ENCODE measurements at regions not wholly inside any gene's neighbourhood (a gene's known extent, or its start where the extent isn't known, plus 50 kb on each side); places are given as distances from the start of the nearest gene placed in this dataset.

GRCh38 chr17:5788266-5788900 lies 204.1 kb upstream of the NLRP1 start:
- no peak for DNase-seq

GRCh38 chr17:5789528-5789927 lies 205.2 kb upstream of the NLRP1 start:
- no peak for DNase-seq

DNA sequence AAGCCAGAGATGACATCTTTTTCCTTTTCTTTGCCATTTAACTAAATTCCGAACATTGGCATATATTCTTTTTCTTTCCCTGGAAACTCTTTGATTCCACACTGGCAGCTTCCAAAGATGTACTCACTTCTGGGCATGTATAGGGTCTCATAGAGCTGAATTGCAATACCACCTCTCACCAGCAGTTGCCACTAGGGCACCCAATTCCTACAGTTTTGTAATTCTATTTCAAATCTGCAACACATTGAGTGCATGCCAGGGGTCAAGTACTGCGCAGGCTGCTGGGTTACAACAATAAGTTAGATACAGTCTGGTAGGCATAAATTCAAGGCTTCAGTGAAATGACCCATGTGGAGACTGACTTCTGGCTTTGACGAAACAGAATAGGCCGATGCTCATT lies 208.8 kb upstream of the NLRP1 start:
- no peak for DNase-seq

DNA sequence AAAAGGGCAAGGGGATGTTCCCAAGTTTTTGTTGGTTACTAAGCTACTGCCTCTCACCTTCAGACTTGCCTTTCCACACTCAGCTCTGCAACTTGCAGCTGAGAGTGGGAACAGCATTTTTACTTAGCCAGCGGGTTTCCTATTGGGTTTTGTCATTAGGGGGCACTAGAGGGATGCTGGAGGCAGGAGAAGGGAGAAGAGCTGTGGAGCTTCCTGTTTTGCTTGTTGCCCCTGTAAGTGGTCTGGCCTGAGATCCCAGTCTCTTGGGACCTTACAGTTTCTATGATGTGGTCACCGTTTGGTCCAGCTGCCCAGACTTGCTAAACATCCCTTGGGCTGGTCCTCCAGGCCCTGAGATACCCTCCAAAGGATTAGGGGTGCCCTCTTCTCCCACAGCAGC lies 209.6 kb upstream of the NLRP1 start:
- no peak for DNase-seq

DNA sequence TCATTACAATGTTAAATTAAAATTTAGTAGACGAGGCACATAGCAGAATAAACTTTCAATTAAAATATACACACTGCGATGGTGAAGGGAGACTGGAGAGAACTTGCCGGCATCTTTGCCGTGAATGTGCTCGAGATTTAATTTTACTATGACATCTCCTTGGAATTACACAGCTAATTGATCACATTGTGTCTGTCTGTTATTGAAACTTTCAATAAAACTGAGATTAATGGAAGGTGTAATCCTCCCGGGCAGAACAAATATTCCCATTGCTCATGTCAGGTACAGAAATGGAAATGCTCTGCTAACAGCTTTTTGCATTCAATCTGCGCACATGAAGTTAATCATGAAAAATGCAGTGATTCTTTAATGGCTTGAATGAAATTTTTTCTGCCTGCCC lies 210.1 kb upstream of the NLRP1 start:
- DNase-seq = no peak

- DNase-seq = no peak
These were observed 210.7 kb upstream of the NLRP1 start for GRCh38 chr17:5794881-5795506.

DNA sequence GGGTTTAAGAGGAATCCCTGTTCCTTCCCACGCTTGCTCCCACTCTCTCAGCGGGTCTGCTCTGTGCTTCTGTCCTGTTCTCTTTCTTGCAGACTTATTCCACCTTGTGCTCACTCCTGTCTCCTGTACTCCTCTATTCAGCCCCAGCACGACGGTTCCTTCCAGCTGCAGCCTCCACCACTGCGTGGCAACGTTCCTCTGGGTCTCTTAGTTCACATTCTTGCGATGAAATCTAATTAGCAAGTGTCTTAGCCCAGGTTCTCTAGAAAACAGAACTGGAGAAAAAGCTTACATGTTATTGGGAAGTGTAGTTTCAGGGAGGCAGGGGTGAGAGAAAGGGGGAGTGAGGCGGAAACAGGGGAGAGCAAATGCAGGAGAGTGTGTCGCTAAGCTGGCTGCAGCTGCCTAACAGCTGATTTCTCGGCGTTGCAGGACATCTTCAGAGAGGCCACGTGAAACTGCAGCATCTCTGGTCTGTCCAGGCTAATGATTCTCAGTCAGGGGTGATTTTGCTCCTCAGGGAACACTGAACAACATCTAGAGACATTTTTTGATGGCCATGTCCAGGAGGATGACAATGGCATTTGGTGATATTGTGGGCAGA lies 213.2 kb upstream of the NLRP1 start:
- DNase-seq = no peak

DNA sequence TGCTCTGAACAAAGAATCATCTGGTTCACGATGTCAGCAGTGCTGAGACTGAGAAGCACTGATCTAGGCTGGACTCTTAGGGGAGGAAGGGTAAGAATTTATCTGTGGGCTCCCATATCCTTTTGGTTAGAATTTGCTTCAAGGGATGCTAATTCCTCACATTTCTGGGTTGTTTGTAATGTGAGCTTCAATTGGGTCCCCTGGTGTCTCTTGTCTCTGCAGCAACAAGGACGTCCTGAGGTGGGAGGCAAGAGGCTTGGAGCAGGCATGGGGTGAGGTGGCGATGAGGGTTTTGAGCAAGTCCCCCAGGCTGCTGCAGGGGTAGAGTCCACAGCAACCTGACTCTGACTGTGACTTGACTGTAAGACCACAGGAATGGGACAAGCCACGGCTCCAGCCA lies 213.8 kb upstream of the NLRP1 start:
- no peak for DNase-seq

DNA sequence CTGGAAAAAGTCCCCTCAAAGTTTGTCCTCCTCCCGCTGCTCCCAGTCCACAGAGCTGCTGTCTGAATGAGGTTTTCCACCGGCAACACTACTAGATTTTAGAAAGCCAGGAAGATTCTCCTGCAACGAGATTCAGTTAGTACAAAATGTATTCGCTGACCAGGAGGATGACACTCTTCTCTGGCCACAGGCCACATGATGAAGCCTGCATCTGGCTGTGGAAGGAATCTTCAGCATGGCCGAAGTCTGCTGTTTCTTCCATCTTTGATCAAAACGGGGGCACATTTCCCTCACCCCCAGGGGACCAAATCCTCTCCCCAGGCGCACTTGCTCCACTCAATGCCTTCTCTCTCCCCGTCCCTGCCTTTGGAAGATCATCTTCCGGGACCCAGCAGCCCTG lies 215.8 kb upstream of the NLRP1 start:
- DNase-seq = no peak

DNA sequence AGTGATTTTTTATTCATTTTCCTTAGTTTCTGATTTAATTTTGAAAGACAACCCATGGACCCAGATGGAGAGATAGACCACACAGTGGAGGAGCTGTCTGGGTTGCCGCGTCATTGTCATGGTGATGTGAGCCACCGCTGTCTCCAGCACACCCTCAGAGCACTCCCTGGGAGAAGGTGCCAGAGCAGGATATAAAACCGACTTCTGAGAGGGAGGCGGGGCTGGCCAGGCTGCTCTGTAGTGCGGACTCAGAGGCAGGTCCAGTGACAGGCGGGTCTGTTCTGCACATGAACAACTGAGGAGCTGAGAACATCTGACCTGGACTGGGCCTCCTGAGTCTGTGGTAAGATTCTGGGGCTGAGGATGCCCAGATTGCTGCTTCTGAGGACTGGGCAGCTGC lies 216.3 kb upstream of the NLRP1 start:
- no peak for DNase-seq

DNA sequence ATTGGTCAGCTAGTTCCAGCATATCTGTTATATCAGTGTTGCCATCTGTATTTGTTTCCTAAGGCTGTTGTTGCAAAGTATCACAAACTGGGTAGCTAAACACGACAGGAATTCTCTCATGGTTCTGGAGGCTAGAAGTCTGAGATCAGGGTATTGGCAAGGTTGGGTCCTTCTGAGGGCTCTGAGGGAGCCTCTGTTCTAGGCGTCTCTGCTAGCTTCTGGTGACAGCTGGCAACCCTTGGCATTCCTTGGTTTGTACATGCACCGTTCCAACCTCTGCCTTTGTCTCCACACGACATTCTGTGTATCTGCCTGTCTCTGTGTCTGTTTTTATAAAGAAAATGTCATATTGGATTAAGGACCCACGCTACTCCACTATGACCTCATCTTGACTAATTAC lies 219.9 kb upstream of the NLRP1 start:
- DNase-seq = no peak

DNA sequence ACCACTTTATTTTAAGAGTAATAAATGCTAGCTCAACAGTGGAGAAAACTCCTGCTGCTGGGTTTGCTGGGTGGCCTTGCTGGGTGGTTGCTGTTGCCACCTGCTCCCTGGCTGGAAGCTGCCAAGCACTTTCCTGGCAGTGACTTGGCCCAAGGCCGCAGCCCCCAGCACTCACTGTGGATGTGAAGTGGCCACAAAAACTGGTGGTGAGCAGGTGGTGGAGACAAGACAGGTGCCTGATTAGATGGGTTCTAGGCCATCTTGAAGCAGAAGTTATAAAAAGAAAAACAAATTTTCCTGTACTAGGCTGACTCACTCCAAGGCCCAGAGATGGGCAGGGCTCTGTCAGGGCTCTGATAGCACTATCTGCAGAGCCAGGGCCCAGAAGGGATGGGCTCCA lies 224.7 kb upstream of the NLRP1 start:
- no peak for DNase-seq

DNA sequence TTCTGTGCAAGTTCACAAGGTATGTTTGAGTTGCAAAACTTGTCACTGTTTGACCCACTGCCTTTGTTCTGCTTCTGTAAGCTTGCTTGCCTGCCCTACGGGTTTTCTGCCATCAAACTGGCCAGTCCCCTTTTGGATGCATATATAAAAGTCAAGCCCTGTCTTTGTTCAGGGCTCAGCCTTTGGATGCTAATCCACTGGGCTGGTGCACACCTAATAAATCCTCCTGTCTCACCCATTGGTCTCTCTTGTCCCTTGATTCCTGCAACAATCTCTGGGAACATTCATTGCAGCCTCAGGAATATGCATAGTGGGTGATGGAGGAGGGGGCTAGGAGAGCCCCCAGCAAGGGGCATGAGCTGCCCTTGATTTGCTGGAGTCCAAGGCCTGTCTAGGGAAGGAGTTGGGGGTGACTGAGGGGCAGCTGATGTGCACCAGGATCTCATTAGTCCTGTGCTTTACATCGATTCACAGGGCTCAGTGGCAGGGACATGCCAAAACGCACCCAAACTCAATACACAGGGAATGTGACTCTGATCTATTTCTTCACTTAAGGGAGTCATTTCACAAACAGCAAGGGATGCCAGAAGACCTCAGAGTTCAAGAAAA lies 225.4 kb upstream of the NLRP1 start:
- DNase-seq = no peak

GRCh38 chr17:5812590-5812989 lies 228.3 kb upstream of the NLRP1 start:
- no peak for DNase-seq

- DNase-seq = no peak
These were observed 229.0 kb upstream of the NLRP1 start for GRCh38 chr17:5813357-5813756.

- no peak for DNase-seq
These were observed 231.1 kb upstream of the NLRP1 start for GRCh38 chr17:5815396-5815795.

DNA sequence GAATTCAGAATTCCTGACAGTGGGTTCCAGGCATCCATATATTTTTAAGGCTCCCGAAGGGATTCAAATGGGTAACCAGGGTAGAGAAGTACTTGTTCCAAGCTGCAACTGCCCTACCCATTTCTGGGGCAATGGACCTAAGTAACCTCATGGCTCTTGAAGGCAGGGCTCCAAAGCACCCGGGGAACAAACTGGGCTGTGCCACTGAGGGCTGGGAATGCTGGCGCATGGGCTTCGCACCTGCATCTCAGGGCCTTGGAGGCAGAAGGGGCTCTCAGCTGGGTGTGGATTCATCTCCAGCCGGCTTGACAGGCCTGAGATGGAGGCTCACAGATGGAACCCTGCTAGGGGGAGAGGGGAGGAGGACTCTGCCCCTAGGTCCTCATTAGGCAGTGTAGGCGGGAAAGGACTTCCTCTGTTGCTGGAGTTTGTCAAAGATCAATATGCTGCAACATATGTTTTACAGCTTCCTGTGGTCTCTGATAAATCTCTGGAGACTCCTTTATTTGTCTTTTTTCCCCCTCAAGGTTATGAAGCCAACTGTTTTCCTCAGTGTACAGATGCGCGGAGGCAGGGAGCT lies 232.3 kb upstream of the NLRP1 start:
- DNase-seq = no peak

GRCh38 chr17:5817475-5818395 lies 233.4 kb upstream of the NLRP1 start:
- no peak for DNase-seq

GRCh38 chr17:5819396-5819795 lies 235.1 kb upstream of the NLRP1 start:
- DNase-seq = no peak

GRCh38 chr17:5819921-5820685 lies 235.8 kb upstream of the NLRP1 start:
- DNase-seq = no peak

GRCh38 chr17:5820721-5821456 lies 236.6 kb upstream of the NLRP1 start:
- no peak for DNase-seq

Measured in NCI-H1105 (cell line).